A549 (cell line): ENCODE measurements at regions not wholly inside any gene's neighbourhood (a gene's known extent, or its start where the extent isn't known, plus 50 kb on each side); places are given as distances from the start of the nearest gene placed in this dataset.

Experiments
- BCL3 ChIP-seq: fragments of >200 bp; sonication (Bioruptor Twin); formaldehyde crosslinking; IDR thresholded peaks from 3 replicates; pipeline ENCODE4 v1.6.1; 2016
- CBX8 ChIP-seq: fragments of 200-600 bp; sonication (generic); IDR thresholded peaks from 2 replicates; pipeline ENCODE4 v1.6.1; 2016
- CTCF ChIP-seq: fragments of >200 bp; sonication (Bioruptor Twin); formaldehyde crosslinking; IDR thresholded peaks from 3 replicates; pipeline ENCODE4 v1.5.1; 2016
- EP300 ChIP-seq, 2 experiments: fragments of >200 bp; sonication (Bioruptor Twin); formaldehyde crosslinking; IDR thresholded peaks; 2 replicates in 1 of 2; 3 replicates in 1 of 2; pipeline ENCODE4 v1.6.1; 2016 to 2017
- MYC ChIP-seq: IDR thresholded peaks from 2 replicates; pipeline ENCODE4 v1.6.1; 2012; ENCODE audit warnings: mild to moderate bottlenecking, inconsistent platforms, low read length, improper control_type of control experiment, borderline replicate concordance
- POLR2A ChIP-seq: IDR thresholded peaks from 2 replicates; pipeline ENCODE4 v1.6.1; 2012; ENCODE audit warnings: mild to moderate bottlenecking, low read length
- POLR2AphosphoS2 ChIP-seq: conservative IDR thresholded peaks from 2 replicates; pipeline ENCODE4 v1.6.1; 2012; ENCODE audit warnings: low read length, improper control_type of control experiment, inconsistent platforms
- RAD21 ChIP-seq, 2 experiments: fragments of >200 bp in 1 of 2; sonication (Bioruptor Twin) in 1 of 2; formaldehyde crosslinking in 1 of 2; IDR thresholded peaks in 1 of 2; conservative IDR thresholded peaks in 1 of 2; 2 replicates in 1 of 2; 3 replicates in 1 of 2; pipeline ENCODE4 v1.6.1; 2012 to 2018; ENCODE audit warnings: inconsistent platforms in 1 of 2
- REST ChIP-seq: fragments of 200-600 bp; sonication (generic); IDR thresholded peaks from 2 replicates; pipeline ENCODE4 v1.6.1; 2016; ENCODE audit warnings: antibody characterized with exemption, mild to moderate bottlenecking, moderate library complexity
- USF2 ChIP-seq: fragments of 450-650 bp; IDR thresholded peaks from 2 replicates; pipeline ENCODE4 v1.6.1; 2014; ENCODE audit warnings: antibody characterized with exemption

DNA sequence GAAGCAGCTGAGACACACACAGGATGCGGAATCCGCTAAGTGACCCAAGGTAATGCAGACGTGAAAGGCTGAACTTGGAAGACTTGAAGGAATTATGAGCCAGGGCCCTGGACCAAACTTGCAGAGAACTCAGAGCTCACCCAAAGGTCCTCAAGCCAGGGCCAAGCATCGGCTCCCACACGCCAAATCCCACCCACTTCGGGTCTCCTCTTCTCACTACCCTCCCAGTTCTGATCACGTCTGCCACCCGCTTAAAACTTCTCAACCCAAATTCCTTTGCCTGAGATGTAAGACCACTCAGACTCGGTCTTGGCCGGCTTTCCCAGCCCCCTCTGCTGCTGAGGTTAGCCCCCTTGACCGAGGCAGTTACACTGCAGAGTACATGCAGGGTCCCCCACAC, 130.1 kb downstream of the PSMG1 start:
- TF ChIP-seq REST (no peak), POLR2AphosphoS2 (no peak), RAD21 (conservative IDR thresholded peaks at IDR 0.05 in 1 of 2, IDR thresholded peaks at IDR 0.05 in 1 of 2) (no peak), MYC (no peak), CTCF (no peak), BCL3 (no peak), POLR2A (no peak), CBX8 (no peak), EP300 (IDR thresholded peaks at IDR 0.05) (no peak), USF2 (no peak)
